ENCODE measurements at regions not wholly inside any gene's neighbourhood (a gene's known extent, or its start where the extent isn't known, plus 50 kb on each side); places are given as distances from the start of the nearest gene placed in this dataset.

- Histone ChIP-seq H2BK15ac (ENCODE audit: low read length) (no peak overlapping the region), H3K23me2 (ENCODE audit: low read depth, low read length) (no peaks in the 10 kb centered on the region), H3K23ac (ENCODE audit: insufficient read length) (no peak overlapping the region), H3K4me1 (replicated peaks in 1 of 4; ENCODE audit: control insufficient read depth in 3 of 4, insufficient read depth in 4 of 4, low read length in 3 of 4) (peaks cover 0 to 7% (median 4%) of the 10 kb centered on the region in 4 experiments; a peak in 4 of 7 replicates), H3K4me2 (ENCODE audit: insufficient read depth in 1 of 2, low read depth in 2 of 2, low read length in 2 of 2) (peak overlapping the region in 1 of 2 experiments; percentile 11; a peak in 1 of 4 replicates), H2BK12ac (ENCODE audit: low read depth, low read length) (0 out of 2 replicates have a peak overlapping the region, but pooled peaks have one; percentile 68), H3K14ac (ENCODE audit: insufficient read length) (no peak overlapping the region), H2BK20ac (ENCODE audit: low read length) (no peak overlapping the region), H2AFZ (ENCODE audit: low read length) (peak overlapping the region; percentile 76; the same call in 1 of the 2 replicates), H3K9me3 (ENCODE audit: insufficient read depth in 2 of 2, low read depth in 1 of 2, low read length in 1 of 2) (no peaks in the 10 kb centered on the region), H3K79me1 (ENCODE audit: low read depth, low read length) (no peaks in the 10 kb centered on the region), H3K36me3 (ENCODE audit: control insufficient read depth in 2 of 4, insufficient read depth in 4 of 4, low read length in 3 of 4) (no peaks in the 10 kb centered on the region), H3K27ac (ENCODE audit: low read depth, low read length) (no peak overlapping the region), H3K18ac (ENCODE audit: extremely low read depth, low read length) (no peak overlapping the region; the same call in 1 of the 2 replicates), H3K56ac (replicated peaks; ENCODE audit: insufficient read length, low read depth, low read length) (no peak overlapping the region), H3K4ac (replicated peaks; ENCODE audit: insufficient read length, low read depth, low read length) (no peak overlapping the region), H4K5ac (ENCODE audit: insufficient read length, low read depth, low read length) (no peak overlapping the region), H4K8ac (ENCODE audit: extremely low read depth, insufficient read depth, low read length) (no peak overlapping the region), H3K9ac (replicated peaks in 1 of 4; ENCODE audit: extremely low read depth in 1 of 4, low read depth in 3 of 4, low read length in 3 of 4) (no peak overlapping the region), H2AK5ac (ENCODE audit: low read depth, low read length) (no peak overlapping the region), H2BK120ac (replicated peaks; ENCODE audit: low read depth, low read length) (no peak overlapping the region), H3K4me3 (ENCODE audit: extremely low read depth in 1 of 4, insufficient read depth in 2 of 4, low read depth in 3 of 4, low read length in 4 of 4) (no peak overlapping the region), H4K20me1 (replicated peaks in 1 of 2; ENCODE audit: control insufficient read depth in 1 of 2, insufficient read depth in 2 of 2, low read length in 2 of 2) (no peaks in the 10 kb centered on the region), H4K91ac (replicated peaks; ENCODE audit: insufficient read length, low read length) (no peak overlapping the region), H3K79me2 (ENCODE audit: control insufficient read depth in 1 of 2, insufficient read depth in 2 of 2, low read length in 2 of 2) (no peaks in the 10 kb centered on the region), H3K27me3 (replicated peaks in 1 of 4; ENCODE audit: control insufficient read depth in 3 of 4, extremely low read depth in 1 of 4, insufficient read depth in 3 of 4, low read length in 3 of 4) (no peaks in the 10 kb centered on the region), H2BK5ac (ENCODE audit: low read depth, low read length) (no peak overlapping the region)
- CTCF ChIA-PET (ENCODE audit: partially characterized antibody): interaction anchor here (0.8 kb wide), 1 partner anchor 32 kb away, joined by 3 read pairs; no protein-coding TSS in a partner anchor
- WGBS, 2 experiments (ENCODE audit: extremely low coverage in 1 of 2, insufficient coverage in 1 of 2, insufficient read length in 1 of 2, insufficient replicate concordance in 2 of 2, low coverage in 1 of 2, low lambda C conversion rate in 2 of 2, missing lambda C conversion rate in 1 of 2): 69% methylated on average over 13 of the region's 15 CpGs; no CpG with 5 or more reads in 1 of the 2 experiments
- POLR2A ChIA-PET (ENCODE audit: partially characterized antibody): no interaction called here
- FAIRE-seq (no peak), DNase-seq (ENCODE audit: low read depth in 1 of 2, low spot score in 2 of 2) (peak; percentile 36 to 76)
- TF ChIP-seq PHF8 (conservative IDR thresholded peaks at IDR 0.05; ENCODE audit: low read depth, low read length): no peak
- TF ChIP-seq YY1 (IDR thresholded peaks at IDR 0.05; ENCODE audit: low read depth, low read length): no peak
- TF ChIP-seq RFX5 (IDR thresholded peaks at IDR 0.05; ENCODE audit: borderline replicate concordance, low read depth, low read length): no peak
- TF ChIP-seq POU5F1 (IDR thresholded peaks at IDR 0.05; ENCODE audit: low read depth, low read length): no peak
- TF ChIP-seq CTCF (IDR thresholded peaks at IDR 0.05; ENCODE audit: control extremely low read depth in 1 of 3, insufficient read depth in 1 of 3, low read depth in 1 of 3, low read length in 3 of 3): peak; percentile 42 to 49 (median 45)
- TF ChIP-seq SIRT6 (IDR thresholded peaks at IDR 0.05; ENCODE audit: low read length): no peak
- TF ChIP-seq POLR2AphosphoS5 (IDR thresholded peaks at IDR 0.05; ENCODE audit: low read depth, low read length): no peak
- TF ChIP-seq JUND (IDR thresholded peaks at IDR 0.05; ENCODE audit: low read length): no peak
- TF ChIP-seq SP2 (IDR thresholded peaks at IDR 0.05; ENCODE audit: low read length): no peak
- no peak for TF ChIP-seq CREB1 (IDR thresholded peaks at IDR 0.05)
- no peak for TF ChIP-seq CBX8 (IDR thresholded peaks at IDR 0.05; ENCODE audit: borderline replicate concordance, low read depth, low read length)
- peak; percentile 43 to 63 for TF ChIP-seq RAD21 (IDR thresholded peaks at IDR 0.05 in 1 of 2, conservative IDR thresholded peaks at IDR 0.05 in 1 of 2; ENCODE audit: low read depth in 2 of 2, low read length in 2 of 2)
These were observed 1184.9 kb upstream of the CDH2 start for GRCh38 chr18:29361843-29362242.
